ENCODE measurements at regions not wholly inside any gene's neighbourhood (a gene's known extent, or its start where the extent isn't known, plus 50 kb on each side); places are given as distances from the start of the nearest gene placed in this dataset.

- ChIA-PET CTCF (no interaction called here), POLR2A (ENCODE audit: unreplicated experiment) (no interaction called here)
- TF ChIP-seq RFX5 (IDR thresholded peaks at IDR 0.05; ENCODE audit: low read depth, low read length) (no peak), MAZ (IDR thresholded peaks at IDR 0.05; ENCODE audit: borderline replicate concordance, low read depth, low read length) (no peak), CHD1 (IDR thresholded peaks at IDR 0.05; ENCODE audit: low read depth, low read length) (no peak), CTCF (conservative IDR thresholded peaks at IDR 0.05; ENCODE audit: low read depth, low read length) (no peak), MAFK (IDR thresholded peaks at IDR 0.05; ENCODE audit: low read depth, low read length) (no peak), NFE2L2 (IDR thresholded peaks at IDR 0.05; ENCODE audit: low read depth, low read length) (no peak), ELK1 (IDR thresholded peaks at IDR 0.05; ENCODE audit: borderline replicate concordance, low read depth, low read length) (no peak), MXI1 (IDR thresholded peaks at IDR 0.05; ENCODE audit: borderline replicate concordance, low read depth, low read length) (no peak), CEBPB (IDR thresholded peaks at IDR 0.05; ENCODE audit: low read depth, low read length) (no peak), BHLHE40 (IDR thresholded peaks at IDR 0.05; ENCODE audit: low read depth, low read length) (no peak), POLR2A (IDR thresholded peaks at IDR 0.05; ENCODE audit: low read depth, low read length) (no peak), RCOR1 (IDR thresholded peaks at IDR 0.05; ENCODE audit: insufficient replicate concordance, low read length) (no peak), USF2 (IDR thresholded peaks at IDR 0.05; ENCODE audit: low read depth, low read length) (no peak), FOS (IDR thresholded peaks at IDR 0.05; ENCODE audit: low read depth, low read length) (no peak)
- no peak overlapping the region for H2AFZ ChIP-seq (replicated peaks; ENCODE audit: low read length, poor library complexity)
- no TSS peak for BruUV-seq (replicated peaks)
- no peak overlapping the region for H4K8ac ChIP-seq (ENCODE audit: low read depth in 2 of 2, low read length in 2 of 2)
- H2AK5ac ChIP-seq (ENCODE audit: low read depth, low read length) = no peak overlapping the region
- no peak overlapping the region for H2BK5ac ChIP-seq (ENCODE audit: low read depth, low read length, poor library complexity, severe bottlenecking)
- H3K4ac ChIP-seq (ENCODE audit: low read depth, low read length) = no peak overlapping the region
- H3K9me3 ChIP-seq (ENCODE audit: control insufficient read depth, insufficient read depth, low read length) = peaks cover 4% of the 10 kb centered on the region; the same call in 1 of the 2 replicates
- H3K23ac ChIP-seq (ENCODE audit: low read depth, low read length) = no peak overlapping the region
- intact Hi-C loops (cut with micrococcal nuclease) = no loop called here
- dilution Hi-C loops (cut with HindIII; ENCODE audit: low sequenced_read_pairs, unreplicated experiment) = no loop called here
- no peaks in the 10 kb centered on the region for H3K79me1 ChIP-seq (ENCODE audit: low read depth in 1 of 2, low read length in 2 of 2)
- no peaks in the 10 kb centered on the region for H3K9me1 ChIP-seq (ENCODE audit: insufficient read depth, low read length)
- in situ Hi-C loops (cut with MboI; ENCODE audit: low sequenced_read_pairs) = no loop called here
- H4K20me1 ChIP-seq (ENCODE audit: insufficient read depth, low read length) = no peaks in the 10 kb centered on the region
- H2BK120ac ChIP-seq (ENCODE audit: low read depth, low read length) = no peak overlapping the region
- H3K18ac ChIP-seq (ENCODE audit: low read depth, low read length) = no peak overlapping the region
- no peak overlapping the region for H3K56ac ChIP-seq (ENCODE audit: extremely low read depth, insufficient read depth, low read length)
- no peak overlapping the region for H3K9ac ChIP-seq (ENCODE audit: low read depth, low read length)
- H2BK20ac ChIP-seq (ENCODE audit: low read depth, low read length) = no peak overlapping the region
- H3K14ac ChIP-seq (replicated peaks; ENCODE audit: low read depth, low read length) = no peak overlapping the region
- H3K4me3 ChIP-seq (ENCODE audit: insufficient read depth, low read depth, low read length) = no peak overlapping the region
- H4K91ac ChIP-seq (ENCODE audit: insufficient read depth, low read depth, low read length) = no peak overlapping the region
- H2BK15ac ChIP-seq (ENCODE audit: low read depth, low read length) = no peak overlapping the region
- no peaks in the 10 kb centered on the region for H3K27me3 ChIP-seq (ENCODE audit: control insufficient read depth, insufficient read depth, low read length)
- H3K4me2 ChIP-seq (ENCODE audit: low read depth, low read length) = no peak overlapping the region
- ATAC-seq (ENCODE audit: low read depth) (no peak), DNase-seq (no peak)
- WGBS, 2 experiments (ENCODE audit: extremely low coverage in 2 of 2, insufficient read length in 1 of 2) = 55% methylated on average over 2 of the region's 5 CpGs; no CpG with 5 or more reads in 1 of the 2 experiments
- H3K27ac ChIP-seq (ENCODE audit: insufficient read depth, low read length) = no peak overlapping the region
- H3K36me3 ChIP-seq (ENCODE audit: control insufficient read depth, insufficient read depth, low read length) = no peaks in the 10 kb centered on the region
- no peak overlapping the region for H4K5ac ChIP-seq (ENCODE audit: low read depth, low read length)
- no peak overlapping the region for H2AK9ac ChIP-seq (replicated peaks; ENCODE audit: low read depth, low read length, poor library complexity)
- no peaks in the 10 kb centered on the region for H3K4me1 ChIP-seq (ENCODE audit: control insufficient read depth, insufficient read depth, low read length)
These were observed 493.2 kb downstream of the TYW1 start for GRCh38 chr7:67489881-67490280.

Measured in IMR-90 (cell line).